ENCODE measurements at regions not wholly inside any gene's neighbourhood (a gene's known extent, or its start where the extent isn't known, plus 50 kb on each side); places are given as distances from the start of the nearest gene placed in this dataset.

DNA sequence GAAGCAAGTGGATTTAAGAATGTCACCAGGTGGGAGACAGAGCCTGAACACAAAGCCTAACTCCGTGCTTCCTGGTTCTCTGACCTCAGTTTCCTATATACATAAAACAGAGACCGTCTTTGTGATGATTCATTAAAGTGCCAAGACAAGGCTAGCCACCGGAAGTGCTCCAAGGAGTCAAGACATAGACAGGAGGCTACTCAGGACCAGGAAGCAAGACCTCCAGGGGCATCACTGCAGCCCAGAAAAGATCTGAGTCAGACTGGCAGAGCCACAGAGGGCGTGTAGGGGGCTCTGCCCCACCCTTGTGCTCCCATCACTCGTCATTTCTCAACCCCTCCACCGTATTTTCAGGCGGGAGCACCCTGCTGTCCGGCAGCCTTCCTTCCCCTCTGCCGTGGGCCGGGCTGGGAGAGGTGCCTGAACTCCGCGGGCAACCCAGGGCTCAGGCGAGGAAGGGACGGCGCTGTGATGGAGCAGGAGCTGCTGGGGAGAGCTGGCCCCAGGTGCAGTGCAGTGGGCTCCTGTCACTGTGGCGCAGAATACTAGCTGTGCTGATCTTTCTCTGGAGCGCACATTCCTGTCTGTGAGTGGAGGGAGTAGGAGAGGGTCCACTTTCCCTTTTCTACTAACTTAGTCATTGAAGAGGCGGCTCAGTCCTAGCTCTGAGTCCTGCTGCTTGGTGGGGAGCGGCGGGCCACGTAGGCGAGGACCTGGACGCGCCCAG, 134.7 kb upstream of the GPR12 start:
- DNase-seq (peak in 1 of 5 donors; percentile 27), FAIRE-seq (no peak)
- Histone ChIP-seq H3K36me3 (ENCODE audit: control insufficient read depth in 2 of 3, insufficient read depth in 3 of 3, low read length in 3 of 3) (no peaks in the 10 kb centered on the region), H3K9me3 (ENCODE audit: control insufficient read depth in 2 of 3, insufficient read depth in 1 of 3, low read length in 3 of 3) (no peaks in the 10 kb centered on the region), H3K4me1 (ENCODE audit: control insufficient read depth in 2 of 3, insufficient read depth in 2 of 3, low read depth in 1 of 3, low read length in 3 of 3) (no peaks in the 10 kb centered on the region), H3K27me3 (ENCODE audit: control insufficient read depth, insufficient read depth, low read length) (no peaks in the 10 kb centered on the region), H3K27ac (ENCODE audit: low read depth in 2 of 2, low read length in 2 of 2) (no peak overlapping the region), H3K9ac (ENCODE audit: low read length in 3 of 3) (no peak overlapping the region), H3K4me3 (ENCODE audit: low read length in 3 of 3) (no peak overlapping the region)
- intact Hi-C loops (cut with DNase I) = no loop called here
- TF ChIP-seq, protein P1, sequence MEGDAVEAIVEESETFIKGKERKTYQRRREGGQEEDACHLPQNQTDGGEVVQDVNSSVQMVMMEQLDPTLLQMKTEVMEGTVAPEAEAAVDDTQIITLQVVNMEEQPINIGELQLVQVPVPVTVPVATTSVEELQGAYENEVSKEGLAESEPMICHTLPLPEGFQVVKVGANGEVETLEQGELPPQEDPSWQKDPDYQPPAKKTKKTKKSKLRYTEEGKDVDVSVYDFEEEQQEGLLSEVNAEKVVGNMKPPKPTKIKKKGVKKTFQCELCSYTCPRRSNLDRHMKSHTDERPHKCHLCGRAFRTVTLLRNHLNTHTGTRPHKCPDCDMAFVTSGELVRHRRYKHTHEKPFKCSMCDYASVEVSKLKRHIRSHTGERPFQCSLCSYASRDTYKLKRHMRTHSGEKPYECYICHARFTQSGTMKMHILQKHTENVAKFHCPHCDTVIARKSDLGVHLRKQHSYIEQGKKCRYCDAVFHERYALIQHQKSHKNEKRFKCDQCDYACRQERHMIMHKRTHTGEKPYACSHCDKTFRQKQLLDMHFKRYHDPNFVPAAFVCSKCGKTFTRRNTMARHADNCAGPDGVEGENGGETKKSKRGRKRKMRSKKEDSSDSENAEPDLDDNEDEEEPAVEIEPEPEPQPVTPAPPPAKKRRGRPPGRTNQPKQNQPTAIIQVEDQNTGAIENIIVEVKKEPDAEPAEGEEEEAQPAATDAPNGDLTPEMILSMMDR (IDR thresholded peaks at IDR 0.05; ENCODE audit: borderline replicate concordance, extremely low read depth, insufficient read depth) = no peak

DNA sequence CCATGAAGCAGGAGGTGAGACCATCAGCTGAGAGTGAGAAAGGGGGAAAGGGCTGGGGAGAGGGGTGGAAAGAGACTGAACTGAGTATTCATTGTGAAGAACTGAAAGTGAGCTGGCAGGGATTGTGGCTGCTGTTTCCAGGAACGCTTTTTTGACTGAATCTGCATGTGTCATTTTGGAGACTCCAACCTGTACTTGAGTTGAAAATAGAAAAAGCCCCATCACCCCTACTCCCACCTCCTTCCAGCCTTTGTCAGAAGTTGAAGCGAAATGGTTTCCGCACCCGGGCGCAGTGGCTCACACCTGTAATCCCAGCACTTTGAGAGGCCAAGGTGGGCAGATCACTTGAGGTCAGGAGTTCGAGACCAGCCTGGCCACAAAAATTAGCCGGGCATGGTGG, 128.0 kb upstream of the GPR12 start:
- H3K4me1 ChIP-seq (ENCODE audit: control insufficient read depth in 2 of 3, insufficient read depth in 2 of 3, low read depth in 1 of 3, low read length in 3 of 3) = no peaks in the 10 kb centered on the region
- DNase-seq = no peak
- H3K36me3 ChIP-seq (ENCODE audit: control insufficient read depth in 2 of 3, insufficient read depth in 3 of 3, low read length in 3 of 3) = no peaks in the 10 kb centered on the region
- no peak overlapping the region for H3K27ac ChIP-seq (ENCODE audit: low read depth in 2 of 2, low read length in 2 of 2)
- H3K4me3 ChIP-seq (ENCODE audit: low read length in 3 of 3) = no peak overlapping the region
- intact Hi-C loops (cut with DNase I) = no loop called here
- no peaks in the 10 kb centered on the region for H3K27me3 ChIP-seq (ENCODE audit: control insufficient read depth, insufficient read depth, low read length)
- no peaks in the 10 kb centered on the region for H3K9me3 ChIP-seq (ENCODE audit: control insufficient read depth in 2 of 3, insufficient read depth in 1 of 3, low read length in 3 of 3)
- H3K9ac ChIP-seq (ENCODE audit: low read length in 3 of 3) = no peak overlapping the region
- TF ChIP-seq, protein P1 (IDR thresholded peaks at IDR 0.05; ENCODE audit: borderline replicate concordance, extremely low read depth, insufficient read depth) = no peak
- no peak for FAIRE-seq

DNA sequence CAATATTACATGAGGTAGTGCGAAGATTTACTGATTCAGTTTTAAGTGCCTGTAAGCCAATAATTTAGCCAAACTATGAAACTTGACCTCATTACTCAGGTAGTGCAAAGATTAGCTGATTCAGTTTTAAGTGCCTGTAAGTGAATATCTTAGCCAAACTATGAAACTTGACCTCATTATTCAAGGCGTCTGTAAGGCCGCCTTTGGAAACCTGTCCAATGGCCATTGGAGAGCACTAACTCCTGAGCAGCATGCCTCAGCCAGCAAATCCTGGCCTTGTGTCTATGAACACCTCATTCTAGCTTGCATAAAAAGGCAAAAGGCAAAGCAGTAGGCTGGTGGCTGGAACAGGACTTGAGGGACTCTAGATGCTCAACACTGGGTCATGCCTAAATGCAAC, 127.0 kb upstream of the GPR12 start:
- no peaks in the 10 kb centered on the region for H3K36me3 ChIP-seq (ENCODE audit: control insufficient read depth in 2 of 3, insufficient read depth in 3 of 3, low read length in 3 of 3)
- no peaks in the 10 kb centered on the region for H3K4me1 ChIP-seq (ENCODE audit: control insufficient read depth in 2 of 3, insufficient read depth in 2 of 3, low read depth in 1 of 3, low read length in 3 of 3)
- DNase-seq (no peak), FAIRE-seq (no peak)
- no peaks in the 10 kb centered on the region for H3K27me3 ChIP-seq (ENCODE audit: control insufficient read depth, insufficient read depth, low read length)
- TF ChIP-seq, protein P1 (IDR thresholded peaks at IDR 0.05; ENCODE audit: borderline replicate concordance, extremely low read depth, insufficient read depth) = no peak
- no peak overlapping the region for H3K4me3 ChIP-seq (ENCODE audit: low read length in 3 of 3)
- intact Hi-C loops (cut with DNase I) = no loop called here
- H3K9me3 ChIP-seq (ENCODE audit: control insufficient read depth in 2 of 3, insufficient read depth in 1 of 3, low read length in 3 of 3) = no peaks in the 10 kb centered on the region
- H3K9ac ChIP-seq (ENCODE audit: low read length in 3 of 3) = no peak overlapping the region
- H3K27ac ChIP-seq (ENCODE audit: low read depth in 2 of 2, low read length in 2 of 2) = no peak overlapping the region

Measured in kidney (tissue), 13 donors.